Right lobe of liver (tissue), 4 donors: ENCODE measurements at regions not wholly inside any gene's neighbourhood (a gene's known extent, or its start where the extent isn't known, plus 50 kb on each side); places are given as distances from the start of the nearest gene placed in this dataset.

Experiments used
- CTCF ChIP-seq, 4 donors: fragments of 200-600 bp in 3 of 4; fragments of 450-650 bp in 1 of 4; IDR thresholded peaks; one replicate each; pipeline versions ENCODE4 v1.5.1 to v1.8.0; 2016 to 2022; ENCODE audit warnings: antibody characterized with exemption in 4 of 4, mild to moderate bottlenecking in 2 of 4
- POLR2A ChIP-seq: fragments of 450-650 bp; IDR thresholded peaks from one replicate; pipeline ENCODE4 v1.6.1; 2017; ENCODE audit warnings: antibody characterized with exemption, mild to moderate bottlenecking
- donor health status: DM: no; HTN: no; CAD: no.
- donor health status: DM: no; HTN: no; CAD: no.
- donor health status: DM: no; HTN: yes; CAD: no.

DNA sequence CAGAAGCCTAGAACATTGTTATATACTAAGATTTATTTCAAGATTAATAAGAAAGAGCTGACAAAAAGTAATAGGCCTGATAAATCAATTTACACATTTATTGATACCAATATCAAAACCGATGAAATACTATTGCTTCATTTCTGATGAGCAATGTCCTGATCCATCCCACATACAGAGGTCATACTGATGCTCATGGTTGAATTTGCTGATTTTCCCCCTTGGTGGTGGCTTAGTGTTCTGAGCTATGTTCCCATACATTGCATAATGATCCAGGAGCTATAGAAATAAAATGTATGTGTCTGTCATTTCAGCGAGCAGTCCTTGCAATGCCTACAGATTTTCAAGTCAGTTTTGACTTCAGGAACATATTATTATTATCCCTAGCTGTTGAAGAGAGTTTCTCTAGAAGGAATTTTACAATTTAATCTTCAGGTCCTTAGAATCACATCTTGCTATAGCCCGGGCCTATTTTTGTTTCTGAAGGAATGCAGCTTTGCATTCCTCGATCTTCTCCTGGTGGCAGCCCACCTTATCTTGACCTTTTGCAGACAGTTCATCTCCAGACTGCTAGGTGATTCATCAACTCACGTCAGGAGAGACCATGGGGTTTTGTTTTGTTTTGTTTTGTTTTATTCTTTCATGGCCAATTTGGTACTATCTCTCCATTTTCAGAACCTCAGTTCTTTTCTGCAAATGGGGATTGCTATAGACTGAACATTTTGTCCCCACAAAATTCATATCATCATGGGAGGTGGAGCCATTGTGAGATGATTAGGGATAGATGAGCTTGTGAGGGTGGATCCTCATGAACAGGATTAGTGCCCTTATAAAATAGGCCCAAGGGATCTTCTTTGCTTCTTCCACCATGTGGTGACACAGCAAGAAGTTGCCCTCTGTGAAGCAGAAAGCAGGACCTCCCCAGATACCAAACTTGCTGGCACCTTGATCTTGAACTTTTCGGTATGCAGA, 465.6 kb upstream of the IGFBP3 start:
- TF ChIP-seq CTCF (IDR thresholded peaks at IDR 0.05), result no peak
- TF ChIP-seq POLR2A, result no peak
